IMR-90 (cell line): ENCODE measurements at regions not wholly inside any gene's neighbourhood (a gene's known extent, or its start where the extent isn't known, plus 50 kb on each side); places are given as distances from the start of the nearest gene placed in this dataset.
A peak's percentile ranks its signal among the peaks of the same experiment; 100 is the strongest.

Experiments
- ATAC-seq: fragments of 200-7000 bp; cut with Tn5 transposase; 2 replicates; pipeline ENCODE4 v1.9.1; 2020; ENCODE audit warnings: low read depth, mild to moderate bottlenecking, moderate library complexity
- BruUV-seq: library from RNA; stranded (reverse); fragments of 400-500 nt; replicated peaks from 2 replicates; lab custom pipeline; 2021; lab: Mats Ljungman, UMichigan
- CTCF ChIA-PET: fragments of 300-600 bp; formaldehyde crosslinking; extraction: SDS; loops from one replicate; lab custom pipeline; 2021; ENCODE audit warnings: antibody characterized with exemption; lab: Yijun Ruan, JAX
- POLR2A ChIA-PET: fragments of 300-600 bp; sonication (Branson Sonifier 250); formaldehyde crosslinking; loops from one replicate; lab custom pipeline; 2022; ENCODE audit warnings: antibody characterized with exemption; ENCODE audit not compliant: unreplicated experiment; lab: Charles Lee
- DNase-seq: peaks from one replicate; pipeline ENCODE4 v3.0.0; 2013
- H2AFZ ChIP-seq: replicated peaks from 2 replicates; pipeline ENCODE3; 2013; ENCODE audit warnings: low read length, mild to moderate bottlenecking; ENCODE audit not compliant: poor library complexity
- H2AK5ac ChIP-seq: 2 replicates; pipeline ENCODE4 v1.6.1; 2013; ENCODE audit warnings: low read depth, low read length, inconsistent platforms
- H2AK9ac ChIP-seq: replicated peaks from 2 replicates; pipeline ENCODE3; 2013; ENCODE audit warnings: mild to moderate bottlenecking, low read depth, low read length, moderate library complexity; ENCODE audit not compliant: poor library complexity
- H2BK120ac ChIP-seq: 2 replicates; pipeline ENCODE4 v1.6.1; 2013; ENCODE audit warnings: low read depth, low read length, inconsistent platforms
- H2BK15ac ChIP-seq: 3 replicates; pipeline ENCODE4 v1.6.1; 2013; ENCODE audit warnings: low read depth, low read length, inconsistent platforms
- H2BK20ac ChIP-seq: 2 replicates; pipeline ENCODE4 v1.6.1; 2013; ENCODE audit warnings: low read depth, mild to moderate bottlenecking, inconsistent platforms, low read length, moderate library complexity
- H2BK5ac ChIP-seq: 2 replicates; pipeline ENCODE4 v1.6.1; 2013; ENCODE audit warnings: mild to moderate bottlenecking, low read depth, low read length, inconsistent platforms; ENCODE audit not compliant: poor library complexity, severe bottlenecking
- H3K14ac ChIP-seq: replicated peaks from 2 replicates; pipeline ENCODE4 v1.6.1; 2013; ENCODE audit warnings: low read depth, low read length, inconsistent platforms
- H3K18ac ChIP-seq: 2 replicates; pipeline ENCODE4 v1.6.1; 2013; ENCODE audit warnings: low read depth, low read length, control low read depth
- H3K23ac ChIP-seq: 2 replicates; pipeline ENCODE4 v1.6.1; 2013; ENCODE audit warnings: low read depth, low read length, inconsistent platforms
- H3K27ac ChIP-seq: 2 replicates; pipeline ENCODE4 v1.5.1; 2013; ENCODE audit warnings: mild to moderate bottlenecking, control low read depth, low read length; ENCODE audit not compliant: insufficient read depth
- H3K27me3 ChIP-seq: 2 replicates; pipeline ENCODE4 v1.6.1; 2013; ENCODE audit warnings: low read length; ENCODE audit not compliant: control insufficient read depth, insufficient read depth
- H3K36me3 ChIP-seq: 2 replicates; pipeline ENCODE4 v1.6.1; 2013; ENCODE audit warnings: low read length, mixed read lengths; ENCODE audit not compliant: control insufficient read depth, insufficient read depth
- H3K4ac ChIP-seq: 2 replicates; pipeline ENCODE4 v1.6.1; 2013; ENCODE audit warnings: low read depth, low read length, inconsistent platforms
- H3K4me1 ChIP-seq: 2 replicates; pipeline ENCODE4 v1.6.1; 2013; ENCODE audit warnings: low read length, mixed read lengths; ENCODE audit not compliant: control insufficient read depth, insufficient read depth
- H3K4me2 ChIP-seq: 2 replicates; pipeline ENCODE4 v1.6.1; 2013; ENCODE audit warnings: low read depth, mild to moderate bottlenecking, control low read depth, low read length, moderate library complexity
- H3K4me3 ChIP-seq: 2 replicates; pipeline ENCODE4 v1.5.1; 2013; ENCODE audit warnings: low read depth, mild to moderate bottlenecking, control low read depth, low read length, moderate library complexity; ENCODE audit not compliant: insufficient read depth
- H3K56ac ChIP-seq: 2 replicates; pipeline ENCODE4 v1.6.1; 2013; ENCODE audit warnings: low read length, inconsistent platforms; ENCODE audit not compliant: insufficient read depth; ENCODE audit errors: extremely low read depth
- H3K79me1 ChIP-seq, 2 experiments: 2 replicates each; pipeline ENCODE4 v1.6.1; 2013; ENCODE audit warnings: low read length in 2 of 2, inconsistent platforms in 1 of 2, low read depth in 1 of 2
- H3K9ac ChIP-seq: 2 replicates; pipeline ENCODE4 v1.6.1; 2013; ENCODE audit warnings: low read depth, low read length, control low read depth
- H3K9me1 ChIP-seq: 2 replicates; pipeline ENCODE4 v1.6.1; 2013; ENCODE audit warnings: low read length, inconsistent platforms; ENCODE audit not compliant: insufficient read depth
- H3K9me3 ChIP-seq: 2 replicates; pipeline ENCODE4 v1.6.1; 2013; ENCODE audit warnings: low read length; ENCODE audit not compliant: control insufficient read depth, insufficient read depth
- H4K20me1 ChIP-seq: 2 replicates; pipeline ENCODE4 v1.6.1; 2013; ENCODE audit warnings: low read length, inconsistent platforms; ENCODE audit not compliant: insufficient read depth
- H4K5ac ChIP-seq: 2 replicates; pipeline ENCODE4 v1.6.1; 2013; ENCODE audit warnings: mild to moderate bottlenecking, low read depth, low read length, control low read depth
- H4K8ac ChIP-seq, 2 experiments: 2 replicates each; pipeline ENCODE4 v1.6.1; 2013; ENCODE audit warnings: low read depth in 2 of 2, low read length in 2 of 2, control low read depth in 1 of 2, inconsistent platforms in 1 of 2
- H4K91ac ChIP-seq: 2 replicates; pipeline ENCODE4 v1.6.1; 2013; ENCODE audit warnings: low read depth, low read length, inconsistent platforms; ENCODE audit not compliant: insufficient read depth
- BHLHE40 ChIP-seq: fragments of 150-350 bp; IDR thresholded peaks from 2 replicates; pipeline ENCODE4 v1.6.1; 2016; ENCODE audit warnings: mild to moderate bottlenecking, low read depth, low read length
- CEBPB ChIP-seq: IDR thresholded peaks from 2 replicates; pipeline ENCODE4 v1.6.1; 2012; ENCODE audit warnings: low read depth, low read length, improper control_type of control experiment
- CHD1 ChIP-seq: IDR thresholded peaks from 2 replicates; pipeline ENCODE4 v1.6.1; 2012; ENCODE audit warnings: low read depth, low read length, improper control_type of control experiment
- MAFK ChIP-seq: IDR thresholded peaks from 2 replicates; pipeline ENCODE4 v1.6.1; 2012; ENCODE audit warnings: low read depth, low read length, improper control_type of control experiment
- MAZ ChIP-seq: IDR thresholded peaks from 2 replicates; pipeline ENCODE4 v1.6.1; 2012; ENCODE audit warnings: low read depth, mild to moderate bottlenecking, low read length, improper control_type of control experiment, moderate library complexity, borderline replicate concordance
- MXI1 ChIP-seq: IDR thresholded peaks from 2 replicates; pipeline ENCODE4 v1.6.1; 2012; ENCODE audit warnings: low read depth, mild to moderate bottlenecking, low read length, moderate library complexity, borderline replicate concordance
- NFE2L2 ChIP-seq: fragments of 150-350 bp; IDR thresholded peaks from 2 replicates; pipeline ENCODE4 v1.6.1; 2016; ENCODE audit warnings: low read depth, mild to moderate bottlenecking, low read length
- RCOR1 ChIP-seq: IDR thresholded peaks from 2 replicates; pipeline ENCODE4 v1.6.1; 2012; ENCODE audit warnings: mild to moderate bottlenecking, low read length, improper control_type of control experiment; ENCODE audit not compliant: insufficient replicate concordance
- SMC3 ChIP-seq: fragments of 150-350 bp; IDR thresholded peaks from 2 replicates; pipeline ENCODE4 v1.6.1; 2016; ENCODE audit warnings: low read depth, mild to moderate bottlenecking, antibody characterized with exemption, low read length, moderate library complexity
- WGBS, 2 experiments: methylation state at CpG; one replicate each; pipeline versions ENCODE4 v1.1.5 to v1.1.7; 2013; ENCODE audit warnings: missing lambda C conversion rate in 2 of 2; ENCODE audit not compliant: insufficient read length in 1 of 2; ENCODE audit errors: extremely low coverage in 2 of 2; 5-methylcytosine and 5-hydroxymethylcytosine counted together
- dilution Hi-C: fragments of 300-500 bp; cut with HindIII; formaldehyde crosslinking; loops from one replicate; pipeline ENCODE4 v1.14.3; 2018; ENCODE audit warnings: low sequenced_read_pairs; ENCODE audit not compliant: unreplicated experiment
- in situ Hi-C: fragments of 300-500 bp; cut with MboI; formaldehyde crosslinking; loops from 3 replicates; pipeline ENCODE4 v1.14.3; 2019; ENCODE audit warnings: low sequenced_read_pairs, inconsistent platforms, mixed read lengths
- intact Hi-C: fragments of 100-400 bp; cut with micrococcal nuclease; formaldehyde crosslinking; loops from 2 replicates; pipeline ENCODE4 v1.10.0; 2022
- TF ChIP-seq, protein P1 (sequence below): conservative IDR thresholded peaks from 2 replicates; pipeline ENCODE4 v1.5.1; 2012; ENCODE audit warnings: mild to moderate bottlenecking, low read depth, low read length, improper control_type of control experiment
- TF ChIP-seq, protein P2 (sequence below): fragments of 150-350 bp; IDR thresholded peaks from 2 replicates; pipeline ENCODE4 v1.6.1; 2016; ENCODE audit warnings: low read depth, mild to moderate bottlenecking, low read length, moderate library complexity, borderline replicate concordance

DNA sequence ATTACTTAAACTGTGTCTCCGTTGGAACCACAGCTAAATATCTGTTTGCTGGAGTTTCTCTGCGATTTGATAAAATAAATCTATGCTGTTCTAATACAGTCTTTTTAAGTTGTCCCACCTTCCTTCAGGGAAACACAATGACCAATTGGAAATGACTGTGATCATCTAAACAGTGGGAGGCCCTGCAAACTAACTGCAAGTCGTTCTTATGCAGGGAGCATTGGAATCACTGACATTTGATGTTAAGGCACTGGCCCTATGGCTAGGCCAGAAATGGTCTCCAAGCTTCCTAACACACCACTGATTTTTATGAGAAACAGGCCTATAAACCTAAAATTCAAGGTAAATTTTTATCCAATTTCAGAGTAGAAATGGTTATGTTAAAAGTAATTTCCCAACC lies 645.2 kb downstream of the LMO4 start:
- Histone ChIP-seq H3K56ac (no peak overlapping the region), H2AFZ (no peak overlapping the region), H2BK120ac (no peak overlapping the region), H3K14ac (no peak overlapping the region), H4K5ac (no peak overlapping the region), H3K27me3 (no peaks in the 10 kb centered on the region), H3K4me2 (no peak overlapping the region; the same call in 1 of the 2 replicates), H3K9me1 (no peaks in the 10 kb centered on the region), H2BK15ac (no peak overlapping the region), H2BK20ac (no peak overlapping the region), H3K4me1 (peaks cover 3% of the 10 kb centered on the region), H3K4ac (no peak overlapping the region), H4K91ac (no peak overlapping the region), H3K4me3 (no peak overlapping the region), H4K8ac (no peak overlapping the region), H3K36me3 (no peaks in the 10 kb centered on the region), H3K27ac (no peak overlapping the region), H2BK5ac (no peak overlapping the region), H4K20me1 (no peaks in the 10 kb centered on the region), H2AK9ac (no peak overlapping the region), H3K23ac (no peak overlapping the region), H3K9me3 (no peaks in the 10 kb centered on the region), H2AK5ac (no peak overlapping the region), H3K18ac (peak overlapping the region; percentile 18; the same call in 1 of the 2 replicates), H3K79me1 (no peaks in the 10 kb centered on the region), H3K9ac (no peak overlapping the region)
- POLR2A ChIA-PET, result no interaction called here
- CTCF ChIA-PET, result no interaction called here
- BruUV-seq, result no TSS peak
- ATAC-seq (no peak), DNase-seq (no peak)
- intact Hi-C loops, result no loop called here
- in situ Hi-C loops, result no loop called here
- WGBS, 2 experiments, result no CpG with 5 or more reads among the region's 3 CpGs
- no peak for TF ChIP-seq MAZ
- no peak for TF ChIP-seq NFE2L2
- TF ChIP-seq CEBPB, result no peak
- no peak for TF ChIP-seq BHLHE40
- no peak for TF ChIP-seq RCOR1
- TF ChIP-seq CHD1, result no peak
- TF ChIP-seq MXI1, result no peak
- TF ChIP-seq, protein P1, sequence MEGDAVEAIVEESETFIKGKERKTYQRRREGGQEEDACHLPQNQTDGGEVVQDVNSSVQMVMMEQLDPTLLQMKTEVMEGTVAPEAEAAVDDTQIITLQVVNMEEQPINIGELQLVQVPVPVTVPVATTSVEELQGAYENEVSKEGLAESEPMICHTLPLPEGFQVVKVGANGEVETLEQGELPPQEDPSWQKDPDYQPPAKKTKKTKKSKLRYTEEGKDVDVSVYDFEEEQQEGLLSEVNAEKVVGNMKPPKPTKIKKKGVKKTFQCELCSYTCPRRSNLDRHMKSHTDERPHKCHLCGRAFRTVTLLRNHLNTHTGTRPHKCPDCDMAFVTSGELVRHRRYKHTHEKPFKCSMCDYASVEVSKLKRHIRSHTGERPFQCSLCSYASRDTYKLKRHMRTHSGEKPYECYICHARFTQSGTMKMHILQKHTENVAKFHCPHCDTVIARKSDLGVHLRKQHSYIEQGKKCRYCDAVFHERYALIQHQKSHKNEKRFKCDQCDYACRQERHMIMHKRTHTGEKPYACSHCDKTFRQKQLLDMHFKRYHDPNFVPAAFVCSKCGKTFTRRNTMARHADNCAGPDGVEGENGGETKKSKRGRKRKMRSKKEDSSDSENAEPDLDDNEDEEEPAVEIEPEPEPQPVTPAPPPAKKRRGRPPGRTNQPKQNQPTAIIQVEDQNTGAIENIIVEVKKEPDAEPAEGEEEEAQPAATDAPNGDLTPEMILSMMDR, result no peak
- TF ChIP-seq SMC3, result no peak
- TF ChIP-seq MAFK, result no peak
- TF ChIP-seq, protein P2, sequence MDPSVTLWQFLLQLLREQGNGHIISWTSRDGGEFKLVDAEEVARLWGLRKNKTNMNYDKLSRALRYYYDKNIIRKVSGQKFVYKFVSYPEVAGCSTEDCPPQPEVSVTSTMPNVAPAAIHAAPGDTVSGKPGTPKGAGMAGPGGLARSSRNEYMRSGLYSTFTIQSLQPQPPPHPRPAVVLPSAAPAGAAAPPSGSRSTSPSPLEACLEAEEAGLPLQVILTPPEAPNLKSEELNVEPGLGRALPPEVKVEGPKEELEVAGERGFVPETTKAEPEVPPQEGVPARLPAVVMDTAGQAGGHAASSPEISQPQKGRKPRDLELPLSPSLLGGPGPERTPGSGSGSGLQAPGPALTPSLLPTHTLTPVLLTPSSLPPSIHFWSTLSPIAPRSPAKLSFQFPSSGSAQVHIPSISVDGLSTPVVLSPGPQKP, result no peak
- dilution Hi-C loops, result no loop called here
